Ecto neural progenitor cell (in vitro differentiated cells): ENCODE measurements at regions not wholly inside any gene's neighbourhood (a gene's known extent, or its start where the extent isn't known, plus 50 kb on each side); places are given as distances from the start of the nearest gene placed in this dataset.

Source experiments
- DNase-seq: peaks from one replicate; pipeline ENCODE4 v3.0.0-alpha.2; 2018; ENCODE audit warnings: low spot score

GRCh38 chr18:77906103-77906892 is 656.6 kb downstream of the GALR1 start:
- no peak for DNase-seq

- DNase-seq, result no peak
These were observed 660.7 kb downstream of the GALR1 start for GRCh38 chr18:77910347-77910746.

- DNase-seq, result no peak
These were observed 662.4 kb downstream of the GALR1 start for GRCh38 chr18:77911971-77912605.

GRCh38 chr18:77918730-77919129 is 669.1 kb downstream of the GALR1 start:
- DNase-seq, result no peak

GRCh38 chr18:77919923-77920322 is 670.3 kb downstream of the GALR1 start:
- DNase-seq, result no peak

- no peak for DNase-seq
These were observed 685.7 kb downstream of the GALR1 start for GRCh38 chr18:77935342-77935741.

- DNase-seq, result no peak
These were observed 690.9 kb downstream of the GALR1 start for GRCh38 chr18:77940566-77940965.

GRCh38 chr18:77944533-77944932 is 694.9 kb downstream of the GALR1 start:
- no peak for DNase-seq

- no peak for DNase-seq
These were observed 698.9 kb downstream of the GALR1 start for GRCh38 chr18:77948567-77948966.

- DNase-seq, result no peak
These were observed 699.8 kb downstream of the GALR1 start for GRCh38 chr18:77949355-77949973.

GRCh38 chr18:77959248-77959647 is 709.6 kb downstream of the GALR1 start:
- no peak for DNase-seq

- DNase-seq, result no peak
These were observed 711.3 kb downstream of the GALR1 start for GRCh38 chr18:77960791-77961410.

GRCh38 chr18:77967071-77967470 is 717.4 kb downstream of the GALR1 start:
- DNase-seq, result no peak

GRCh38 chr18:77967791-77968190 is 718.1 kb downstream of the GALR1 start:
- DNase-seq, result no peak

GRCh38 chr18:77969972-77970371 is 720.3 kb downstream of the GALR1 start:
- no peak for DNase-seq

- no peak for DNase-seq
These were observed 721.2 kb downstream of the GALR1 start for GRCh38 chr18:77970814-77971213.

GRCh38 chr18:77973745-77974144 is 724.1 kb downstream of the GALR1 start:
- no peak for DNase-seq

GRCh38 chr18:77974329-77974728 is 724.7 kb downstream of the GALR1 start:
- DNase-seq, result no peak

- DNase-seq, result no peak
These were observed 727.7 kb downstream of the GALR1 start for GRCh38 chr18:77977331-77977730.

- DNase-seq, result no peak
These were observed 730.6 kb downstream of the GALR1 start for GRCh38 chr18:77980275-77980674.

GRCh38 chr18:77981874-77982273 is 732.2 kb downstream of the GALR1 start:
- DNase-seq, result no peak

- DNase-seq, result no peak
These were observed 733.6 kb downstream of the GALR1 start for GRCh38 chr18:77983270-77983669.

GRCh38 chr18:77984178-77984577 is 734.5 kb downstream of the GALR1 start:
- DNase-seq, result no peak
